ENCODE measurements at regions not wholly inside any gene's neighbourhood (a gene's known extent, or its start where the extent isn't known, plus 50 kb on each side); places are given as distances from the start of the nearest gene placed in this dataset.
A peak's percentile ranks its signal among the peaks of the same experiment; 100 is the strongest.

GRCh38 chr3:72308641-72309040, 523.7 kb upstream of the PROK2 start:
- Histone ChIP-seq H3K4me1 (peaks cover 31% of the 10 kb centered on the region), H3K27me3 (no peaks in the 10 kb centered on the region), H3K36me3 (no peaks in the 10 kb centered on the region), H3K9me3 (no peaks in the 10 kb centered on the region), H3K4me3 (ENCODE audit: low read depth, low read length) (no peak overlapping the region)
- TF ChIP-seq CTCF (IDR thresholded peaks at IDR 0.05; ENCODE audit: low read depth, low read length) = no peak
- DNase-seq = no peak

DNA sequence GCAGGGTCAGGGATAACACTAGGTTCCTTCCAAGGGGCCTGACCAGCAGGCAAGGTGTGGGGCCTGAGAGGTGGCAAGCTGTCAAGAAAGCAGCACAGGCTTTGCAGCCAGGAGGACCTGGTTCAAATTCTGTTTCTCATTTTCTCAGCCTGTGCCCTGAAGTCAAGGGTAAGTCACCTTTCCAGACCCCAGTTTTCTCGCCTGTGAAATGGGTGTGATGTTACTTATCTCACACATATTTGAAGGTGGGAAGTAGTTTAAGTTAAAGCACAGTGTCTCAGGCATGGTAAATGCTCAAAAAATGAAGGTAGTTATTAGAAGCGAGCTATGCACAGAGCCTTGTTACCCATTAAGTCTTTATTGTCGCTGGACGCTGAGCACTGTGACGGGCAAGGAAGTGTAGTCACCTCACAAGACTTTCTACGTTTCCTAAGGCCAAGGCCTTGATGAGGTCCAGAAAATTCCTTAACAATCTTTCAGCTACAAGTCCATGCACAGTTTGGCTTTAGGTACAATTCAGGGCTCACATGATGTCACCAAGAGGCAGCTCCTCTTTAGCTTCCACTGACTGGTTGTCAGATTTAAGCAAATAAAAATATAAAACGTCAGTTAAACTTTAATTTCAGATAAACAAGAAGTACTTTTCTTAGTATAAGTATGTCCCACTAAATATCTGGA, 522.6 kb upstream of the PROK2 start:
- Histone ChIP-seq H3K36me3 (no peaks in the 10 kb centered on the region), H3K9me3 (no peaks in the 10 kb centered on the region), H3K4me3 (ENCODE audit: low read depth, low read length) (no peak overlapping the region), H3K4me1 (peaks cover 31% of the 10 kb centered on the region), H3K27me3 (no peaks in the 10 kb centered on the region)
- TF ChIP-seq CTCF (IDR thresholded peaks at IDR 0.05; ENCODE audit: low read depth, low read length) = no peak
- no peak for DNase-seq

DNA sequence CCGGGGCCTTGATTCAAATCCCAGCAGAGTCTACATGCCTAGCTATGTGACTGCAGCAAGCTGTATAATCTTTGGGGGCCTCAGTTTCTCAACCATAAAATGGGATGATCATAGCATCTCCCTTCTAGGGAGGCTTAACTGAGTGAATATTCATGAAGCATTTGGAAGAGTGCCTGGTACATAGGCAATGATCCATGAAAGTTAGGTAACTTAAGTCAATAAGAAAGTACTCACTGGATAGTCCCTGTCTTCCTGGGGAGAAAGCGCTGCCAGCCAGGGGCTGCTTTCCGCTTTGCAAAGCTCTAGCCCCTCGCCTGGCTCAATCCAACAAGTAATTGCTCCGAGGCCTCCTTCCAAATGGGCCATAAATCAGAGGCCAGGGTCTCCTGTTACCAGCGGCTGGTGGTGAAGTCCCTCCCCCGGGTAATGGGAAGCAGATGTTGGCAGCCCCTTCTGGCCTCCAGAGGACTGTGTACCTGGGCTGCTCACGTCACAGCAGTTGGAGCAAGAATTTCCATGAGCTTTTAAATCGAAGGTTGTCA, 521.9 kb upstream of the PROK2 start:
- Histone ChIP-seq H3K4me1 (peaks cover 31% of the 10 kb centered on the region), H3K27me3 (no peaks in the 10 kb centered on the region), H3K4me3 (ENCODE audit: low read depth, low read length) (no peak overlapping the region), H3K9me3 (no peaks in the 10 kb centered on the region), H3K36me3 (no peaks in the 10 kb centered on the region)
- DNase-seq = peak; percentile 93
- peak; percentile 20; the same call in 1 of the 2 replicates for TF ChIP-seq CTCF (IDR thresholded peaks at IDR 0.05; ENCODE audit: low read depth, low read length)

DNA sequence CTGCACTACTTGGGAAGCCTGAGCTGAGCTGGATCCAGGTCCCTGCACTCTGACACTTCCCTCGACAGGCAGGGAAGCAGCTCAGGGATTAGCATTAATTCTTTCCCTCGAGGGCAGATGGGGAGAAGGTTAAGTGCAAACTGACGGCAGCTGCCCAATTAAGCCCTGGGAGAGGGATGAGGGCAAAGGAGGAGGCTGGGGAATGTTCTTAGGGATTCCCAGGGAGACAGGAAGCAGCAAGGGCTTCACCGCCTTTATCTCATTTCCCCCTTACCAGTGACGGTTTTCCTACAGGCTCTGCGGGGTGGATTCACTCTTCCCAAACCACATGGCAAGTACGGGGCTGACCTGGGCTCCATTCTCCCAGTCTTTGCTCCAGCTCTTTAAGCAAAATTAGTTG, 519.0 kb upstream of the PROK2 start:
- no peak for TF ChIP-seq CTCF (IDR thresholded peaks at IDR 0.05; ENCODE audit: low read depth, low read length)
- DNase-seq = peak; percentile 87
- peaks cover 33% of the 10 kb centered on the region for H3K4me1 ChIP-seq
- no peaks in the 10 kb centered on the region for H3K9me3 ChIP-seq
- H3K36me3 ChIP-seq = no peaks in the 10 kb centered on the region
- no peak overlapping the region for H3K4me3 ChIP-seq (ENCODE audit: low read depth, low read length)
- no peaks in the 10 kb centered on the region for H3K27me3 ChIP-seq

- Histone ChIP-seq H3K27me3 (no peaks in the 10 kb centered on the region), H3K4me1 (peaks cover 37% of the 10 kb centered on the region), H3K9me3 (no peaks in the 10 kb centered on the region), H3K36me3 (no peaks in the 10 kb centered on the region), H3K4me3 (ENCODE audit: low read depth, low read length) (no peak overlapping the region)
- DNase-seq = no peak
- no peak for TF ChIP-seq CTCF (IDR thresholded peaks at IDR 0.05; ENCODE audit: low read depth, low read length)
These were observed 516.8 kb upstream of the PROK2 start for GRCh38 chr3:72301779-72302178.

DNA sequence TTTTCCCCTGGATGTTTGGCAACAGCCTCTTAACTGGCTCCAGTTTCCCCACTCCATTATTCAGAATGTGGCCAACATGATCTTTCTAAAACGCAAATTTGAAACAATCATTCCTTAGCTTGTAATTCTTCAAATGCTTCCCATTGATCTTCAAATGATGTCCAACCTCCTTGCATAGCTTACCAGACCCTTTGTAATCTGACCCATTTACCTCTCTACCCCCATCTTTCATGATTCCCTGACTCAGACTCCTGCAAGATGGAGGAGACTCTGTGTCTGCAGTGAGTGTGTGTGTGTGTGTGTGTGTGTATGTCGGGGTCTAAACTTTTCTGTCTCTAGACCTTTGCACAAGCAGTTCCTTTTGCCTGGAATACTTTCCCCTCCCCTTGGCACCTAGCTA, 515.7 kb upstream of the PROK2 start:
- no peak for TF ChIP-seq CTCF (IDR thresholded peaks at IDR 0.05; ENCODE audit: low read depth, low read length)
- Histone ChIP-seq H3K9me3 (no peaks in the 10 kb centered on the region), H3K4me1 (peaks cover 44% of the 10 kb centered on the region), H3K36me3 (no peaks in the 10 kb centered on the region), H3K4me3 (ENCODE audit: low read depth, low read length) (no peak overlapping the region), H3K27me3 (no peaks in the 10 kb centered on the region)
- no peak for DNase-seq

Data from BE2C (cell line).